Activated naive CD4-positive, alpha-beta T cell treated with Interleukin-2 at 50 U/mL for 16 hours (primary cell): ENCODE measurements at regions not wholly inside any gene's neighbourhood (a gene's known extent, or its start where the extent isn't known, plus 50 kb on each side); places are given as distances from the start of the nearest gene placed in this dataset.

Experiments
- DNase-seq: peaks from one replicate; pipeline ENCODE4 v3.0.0-alpha.2; 2020

DNA sequence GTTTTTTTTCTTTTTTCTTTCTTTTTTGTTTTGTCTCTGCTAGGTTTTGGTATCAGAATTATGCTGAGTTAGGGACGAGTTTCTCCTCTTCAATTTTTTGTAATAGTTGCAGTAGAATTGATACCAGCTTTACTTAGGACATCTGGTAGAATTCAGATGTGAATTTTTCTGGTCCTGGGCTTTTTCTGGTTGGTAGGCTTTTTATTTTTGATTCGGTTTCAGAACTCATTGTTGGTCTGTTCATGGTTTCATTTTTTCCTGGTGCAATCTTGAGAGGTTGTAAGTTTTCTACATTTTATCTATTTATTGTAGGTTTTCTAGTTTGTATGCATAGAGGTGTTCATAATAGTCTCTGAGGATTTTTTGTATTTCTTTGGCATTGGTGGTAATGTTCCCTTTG is 498.1 kb upstream of the CPEB2 start:
- no peak for DNase-seq

DNA sequence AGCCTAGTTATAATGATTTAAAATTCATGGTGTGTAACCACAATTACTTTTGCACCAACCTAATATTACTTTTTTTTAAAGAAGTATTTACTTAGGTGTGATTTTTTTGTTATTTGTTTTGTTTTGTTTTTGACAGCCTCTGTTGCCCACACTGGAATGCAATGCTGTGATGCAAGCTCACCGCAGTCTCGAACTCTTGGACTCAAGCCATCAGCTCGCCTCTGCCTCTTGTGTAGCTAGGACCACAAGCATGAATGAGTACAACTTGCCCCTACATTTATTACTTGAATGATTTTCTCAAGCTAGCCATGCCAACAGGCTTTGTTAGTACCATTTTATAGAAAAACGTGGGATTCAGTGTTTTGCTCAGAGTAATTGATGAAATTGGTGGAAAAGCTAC is 488.8 kb upstream of the CPEB2 start:
- DNase-seq: no peak

DNA sequence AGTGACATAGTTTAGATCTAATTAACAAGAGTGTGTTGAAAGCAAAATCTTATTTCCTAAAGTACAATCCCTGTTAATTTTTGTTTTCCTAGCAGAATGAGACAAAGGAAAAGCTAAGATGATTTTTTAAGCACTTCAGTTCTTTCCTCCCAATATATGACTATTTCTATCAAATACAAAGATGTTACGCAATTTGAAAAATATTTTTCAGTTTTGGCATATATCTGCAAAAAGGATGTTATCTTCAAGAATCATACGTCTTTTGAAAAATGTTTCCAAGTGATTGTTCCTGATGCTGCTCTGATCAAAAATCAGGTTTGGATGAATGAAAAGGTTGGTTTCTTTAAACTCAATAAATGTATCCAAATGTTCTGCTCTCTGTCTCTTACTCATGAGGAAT is 486.7 kb upstream of the CPEB2 start:
- no peak for DNase-seq

DNA sequence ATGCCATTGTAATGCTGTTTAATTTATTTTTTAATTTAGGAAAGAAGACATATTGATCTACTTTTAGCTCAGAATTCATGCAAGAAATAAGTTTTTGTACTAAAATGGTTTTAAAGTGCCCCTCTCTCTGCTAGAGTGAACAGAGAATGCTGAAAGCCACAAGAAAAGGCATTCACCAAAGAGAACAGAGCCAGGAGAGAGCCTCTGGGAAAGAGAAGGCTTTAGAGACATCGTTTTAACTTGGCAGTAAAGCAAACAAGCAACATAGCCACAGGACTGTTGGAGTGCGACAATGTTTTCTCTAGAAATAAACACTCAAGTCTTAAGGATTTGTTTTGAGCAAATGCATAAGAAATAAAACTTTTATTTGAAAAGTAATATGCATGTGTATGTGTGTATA is 484.1 kb upstream of the CPEB2 start:
- no peak for DNase-seq

DNA sequence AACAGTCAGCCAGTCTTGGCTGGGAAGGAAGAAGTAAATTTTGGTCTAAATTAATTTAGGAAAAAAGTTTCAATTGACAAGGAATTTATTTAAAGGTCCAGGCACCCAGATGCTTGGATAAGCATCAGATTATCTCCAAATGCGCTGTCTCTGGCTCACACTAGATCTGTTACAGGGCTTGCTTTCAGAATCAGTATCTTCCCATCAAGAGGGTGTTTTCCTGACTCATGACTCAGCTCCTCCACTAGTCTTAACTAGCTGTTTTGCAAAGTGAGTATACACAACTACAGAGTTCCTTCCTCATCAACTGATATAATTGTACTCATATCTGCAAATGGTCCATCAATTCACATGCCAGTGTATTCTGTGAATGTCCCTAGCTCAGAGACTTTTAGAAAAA is 482.1 kb upstream of the CPEB2 start:
- DNase-seq: no peak

DNA sequence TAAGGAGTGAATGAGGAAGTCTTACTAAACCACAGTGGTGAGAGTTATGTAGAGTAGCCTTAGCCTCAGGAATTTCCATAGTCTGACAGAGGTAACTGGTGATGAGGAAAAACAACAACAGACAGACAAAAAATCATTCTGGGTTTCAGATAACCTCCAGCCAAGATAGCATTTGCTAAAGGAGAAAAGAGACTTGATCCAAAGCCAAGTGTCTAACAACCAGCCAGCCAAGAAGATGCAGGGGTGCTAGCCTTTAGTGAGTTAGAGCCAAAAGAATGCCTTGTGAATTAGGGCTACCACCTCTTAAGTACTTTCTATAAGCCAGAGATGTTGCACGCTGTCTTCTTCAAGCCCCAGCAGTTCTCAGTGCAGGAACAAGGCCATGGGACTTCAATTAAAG is 478.0 kb upstream of the CPEB2 start:
- DNase-seq: no peak

DNA sequence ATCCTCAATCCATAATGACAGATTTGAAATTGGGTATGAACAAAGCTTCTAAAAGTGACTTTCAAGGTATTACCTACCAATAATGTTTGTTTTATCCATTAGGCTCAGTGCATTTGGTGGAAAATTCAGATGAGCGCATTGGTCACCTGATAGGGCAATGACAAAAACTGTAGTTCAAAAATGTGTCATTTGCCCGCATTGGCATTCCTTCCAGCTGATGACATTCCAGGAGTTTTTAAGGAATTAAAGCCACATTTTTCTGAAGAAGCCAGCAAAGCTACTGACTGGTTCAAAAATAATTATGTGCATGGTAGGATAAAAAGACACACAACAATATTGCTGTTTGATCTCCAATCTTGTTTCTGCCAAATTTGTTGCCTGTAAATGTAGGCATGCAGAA is 473.4 kb upstream of the CPEB2 start:
- no peak for DNase-seq

DNA sequence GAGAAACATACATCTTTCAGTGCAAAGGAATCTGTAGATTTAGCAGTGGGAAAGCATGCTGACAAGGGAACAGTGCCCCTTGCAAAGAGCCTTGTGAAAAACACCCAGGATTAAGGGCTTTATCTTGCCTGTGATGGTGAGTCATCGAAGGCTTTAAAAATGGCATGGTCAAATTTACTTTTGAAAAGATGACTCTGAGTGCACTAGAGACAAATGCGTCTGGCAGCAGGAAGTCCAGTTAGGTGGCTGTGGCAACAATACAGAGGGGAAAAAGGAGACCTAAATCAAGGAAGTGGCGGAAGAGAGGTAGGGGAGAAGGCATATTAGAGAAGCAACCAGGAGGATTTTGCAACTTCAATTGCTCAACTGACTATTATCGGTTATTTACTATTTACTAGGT is 472.6 kb upstream of the CPEB2 start:
- DNase-seq: no peak

DNA sequence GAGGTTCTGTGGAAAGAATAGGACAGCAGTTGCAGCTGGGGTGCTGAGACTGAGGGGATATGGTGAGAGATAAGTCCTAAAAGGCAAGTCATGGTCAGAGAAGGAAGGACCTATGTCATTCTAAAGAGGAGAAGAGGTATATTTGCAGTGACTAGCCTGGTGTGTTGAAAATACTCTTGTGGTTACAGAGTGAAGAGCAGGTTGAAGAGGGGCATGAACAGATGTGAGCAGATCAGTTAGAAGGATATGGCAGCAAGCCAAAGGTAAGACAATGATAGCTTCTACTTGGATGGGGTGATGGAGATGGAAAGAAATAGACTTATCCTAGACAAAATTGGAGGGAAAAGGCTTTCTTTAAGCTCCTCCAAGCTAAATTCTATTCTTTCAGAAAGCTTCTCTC is 469.8 kb upstream of the CPEB2 start:
- DNase-seq: no peak

DNA sequence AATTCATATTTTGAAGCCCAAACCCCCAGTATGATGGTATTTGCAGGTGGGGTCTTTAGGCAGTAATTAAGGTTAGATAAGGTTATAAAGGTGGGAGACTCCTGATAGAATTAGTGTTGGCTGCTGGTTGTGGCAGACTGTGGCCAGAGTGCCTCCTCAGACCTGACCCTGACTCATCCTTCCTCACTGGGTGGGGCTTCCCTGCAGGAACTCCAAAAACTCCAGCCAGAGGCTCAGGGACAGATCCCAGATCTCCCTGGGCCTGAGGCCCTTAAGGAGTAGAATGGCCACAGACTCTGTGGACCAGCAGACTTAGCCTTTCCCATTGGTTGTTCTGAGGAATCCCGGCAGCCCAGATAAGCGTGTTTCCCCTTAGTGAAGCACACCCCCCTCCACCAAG is 463.0 kb upstream of the CPEB2 start:
- no peak for DNase-seq

DNA sequence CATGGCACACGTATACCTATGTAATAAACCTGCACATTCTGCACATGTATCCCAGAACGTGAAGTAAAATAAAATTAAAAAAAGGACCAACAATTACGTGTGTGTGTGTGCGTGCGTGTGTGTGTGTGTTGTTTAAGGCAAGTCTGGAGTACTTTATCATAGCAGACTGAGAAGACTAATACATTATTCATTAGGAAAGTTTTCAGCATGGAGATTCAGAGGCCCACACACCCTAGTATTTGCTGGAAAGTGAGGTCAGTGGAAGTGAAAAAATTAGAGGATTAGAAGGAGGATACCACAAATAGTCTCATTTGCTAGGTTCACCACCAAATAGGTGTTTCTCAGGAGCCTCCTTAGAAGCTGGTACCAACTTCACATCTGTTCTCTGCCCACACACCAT is 457.1 kb upstream of the CPEB2 start:
- no peak for DNase-seq

DNA sequence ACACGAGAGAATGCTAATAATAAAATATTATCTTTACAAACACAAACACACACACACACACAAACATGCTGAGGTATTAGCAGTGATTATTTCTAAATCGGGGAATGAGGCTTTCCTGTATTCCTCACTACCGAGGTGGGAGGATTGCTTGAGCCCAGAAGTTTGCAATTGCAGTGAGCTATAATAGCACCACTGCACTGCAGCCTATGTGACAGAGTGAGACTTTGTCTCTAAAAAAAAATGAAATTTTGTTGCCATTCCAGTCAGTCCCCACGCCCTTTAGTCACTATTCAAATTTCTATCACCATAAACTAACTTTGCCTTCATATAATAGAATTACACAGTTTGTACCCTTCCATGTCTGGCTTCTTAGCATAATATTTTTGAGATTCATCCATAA is 456.5 kb upstream of the CPEB2 start:
- DNase-seq: no peak

DNA sequence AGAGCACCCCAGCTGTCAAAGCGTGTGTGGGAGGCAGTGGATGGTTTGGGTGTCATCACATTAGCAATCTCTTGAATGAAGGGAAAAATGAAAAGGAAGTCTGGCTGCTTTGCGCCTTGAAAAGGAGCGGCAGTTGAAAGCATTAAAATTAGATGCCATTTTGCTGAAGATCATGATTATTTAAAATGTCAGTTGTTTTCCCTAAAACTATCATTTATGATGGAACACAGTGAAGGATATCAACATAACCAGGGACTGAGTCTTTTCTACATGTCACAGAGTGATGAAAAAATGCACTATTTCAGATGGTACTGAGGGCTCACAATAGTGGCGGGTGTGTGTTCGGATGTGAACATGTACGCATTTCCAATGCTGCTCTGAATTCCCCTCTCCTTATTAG is 450.2 kb upstream of the CPEB2 start:
- no peak for DNase-seq

DNA sequence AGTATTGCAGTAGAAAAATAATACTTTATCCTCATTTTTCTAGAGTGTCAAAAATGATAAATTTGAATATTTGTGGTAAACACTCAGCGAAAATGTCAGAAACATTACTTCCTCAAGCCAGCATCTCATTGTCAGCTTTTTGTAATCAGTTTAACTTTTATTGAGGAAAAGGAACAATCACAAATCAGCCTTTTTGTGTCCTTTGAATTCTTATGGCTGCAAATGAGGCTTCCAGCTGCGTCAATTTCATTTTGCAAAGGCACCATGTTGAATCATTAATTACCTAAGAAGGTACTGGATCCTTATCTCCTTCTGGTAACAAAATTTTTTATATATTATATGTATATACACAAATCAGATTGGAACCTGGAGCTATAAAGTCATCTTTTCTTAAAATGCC is 442.6 kb upstream of the CPEB2 start:
- DNase-seq: no peak

DNA sequence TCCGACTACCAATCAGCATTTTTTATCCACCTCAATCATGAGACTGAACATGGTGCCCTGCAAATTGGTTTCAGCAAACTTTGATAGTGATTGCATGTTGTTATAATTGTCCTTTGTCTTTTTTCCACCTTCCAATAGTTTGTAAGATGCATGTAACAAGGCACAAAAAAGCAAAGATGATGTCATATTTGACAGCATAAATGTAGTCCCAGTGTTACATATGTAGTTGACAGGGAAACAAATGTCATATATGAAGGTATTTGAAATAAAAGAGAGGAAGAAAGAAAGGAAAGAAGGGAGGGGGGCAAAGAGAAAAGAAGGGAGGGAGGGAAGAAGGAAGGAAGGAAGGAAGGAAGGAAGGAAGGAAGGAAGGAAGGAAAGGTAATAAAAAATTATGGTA is 441.7 kb upstream of the CPEB2 start:
- DNase-seq: no peak

DNA sequence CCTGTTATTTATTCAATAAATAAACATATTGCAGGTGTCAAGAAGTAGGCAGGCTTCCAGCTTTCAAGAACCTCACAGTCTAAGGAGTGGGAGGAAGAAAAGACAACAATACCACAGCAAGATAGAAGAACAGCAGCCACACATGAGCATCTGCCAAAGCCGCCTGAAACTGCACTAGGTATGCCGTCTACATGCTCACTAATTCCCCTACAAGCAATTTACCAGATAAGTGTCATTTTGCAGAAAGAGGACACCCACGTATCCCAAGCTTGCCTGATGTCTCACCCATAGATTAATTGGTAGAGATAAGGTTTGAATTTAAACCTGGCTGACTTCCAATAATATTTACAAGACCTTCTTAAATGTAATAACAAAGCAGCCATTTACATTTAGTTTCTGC is 439.4 kb upstream of the CPEB2 start:
- DNase-seq: no peak

DNA sequence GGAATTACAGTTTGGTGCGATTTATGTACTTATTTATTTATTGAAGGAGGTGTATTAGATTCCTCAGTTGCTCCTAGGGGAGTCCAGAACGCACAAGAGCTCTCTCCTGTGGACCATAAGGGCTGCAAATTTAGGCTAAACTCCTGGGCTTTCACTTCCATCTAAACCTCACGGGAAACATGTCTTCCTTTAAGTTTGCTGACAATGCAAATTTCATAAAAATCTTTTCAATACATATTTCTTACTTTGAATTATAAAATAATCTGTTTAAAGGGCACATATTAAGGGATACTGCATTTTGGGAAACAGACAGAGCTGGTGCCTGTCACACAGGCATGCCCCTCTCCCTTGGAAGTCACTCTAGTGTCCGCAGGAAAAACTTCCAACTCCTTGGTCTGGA is 438.0 kb upstream of the CPEB2 start:
- no peak for DNase-seq

DNA sequence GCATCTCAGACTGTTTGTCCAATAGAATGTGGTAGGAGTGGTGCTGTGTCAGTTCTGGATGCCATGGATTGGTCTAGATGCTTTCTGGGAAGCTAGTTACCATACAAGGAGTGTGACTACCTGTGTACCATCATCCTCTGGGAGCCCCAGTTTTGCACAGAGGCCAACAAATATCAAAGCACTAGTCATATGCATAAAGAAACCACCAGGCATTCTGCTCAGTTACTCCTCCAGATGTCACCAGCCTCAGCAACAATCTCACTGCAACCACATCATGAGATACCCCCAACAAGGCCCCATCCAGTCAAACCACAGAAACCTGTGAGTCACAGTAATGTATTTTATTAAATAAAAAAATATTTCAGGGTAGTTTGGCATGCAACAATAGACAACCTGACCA is 435.8 kb upstream of the CPEB2 start:
- no peak for DNase-seq

DNA sequence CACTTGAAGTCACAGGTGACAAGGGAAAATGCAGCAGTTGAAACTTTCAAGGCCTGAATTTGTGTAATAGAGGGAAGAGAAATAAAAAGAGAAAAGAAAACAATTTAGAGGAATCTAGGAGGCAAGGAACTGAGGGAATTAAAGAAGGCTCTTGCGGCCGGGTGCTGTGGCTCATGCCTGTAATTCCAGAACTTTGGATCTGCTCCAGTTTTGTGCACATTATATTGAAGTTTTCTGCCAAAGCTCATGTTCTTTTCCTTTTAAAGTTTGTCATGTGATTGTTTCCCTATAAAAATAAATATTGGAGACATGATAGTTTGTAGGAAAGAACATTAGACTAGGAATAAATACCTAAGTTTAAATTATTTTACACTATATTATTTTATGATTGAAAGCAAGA is 433.9 kb upstream of the CPEB2 start:
- no peak for DNase-seq

DNA sequence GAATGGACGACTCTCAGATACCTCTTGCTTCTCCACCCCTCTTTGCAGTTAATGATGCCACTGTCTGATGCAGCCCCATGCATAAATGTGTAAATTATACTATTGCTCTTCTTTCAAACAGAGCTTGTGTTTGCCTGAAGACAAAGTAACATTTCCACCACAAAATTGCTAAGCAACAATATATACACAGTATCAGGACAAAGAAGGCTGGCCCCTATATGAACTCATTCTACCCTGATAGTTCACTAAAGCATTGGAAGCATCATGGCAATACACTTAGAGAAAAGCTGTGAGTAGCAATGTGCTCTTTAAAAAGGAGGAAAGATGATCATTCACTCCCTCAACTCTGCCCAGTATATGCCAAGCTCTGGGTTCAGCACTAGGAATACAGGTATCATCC is 427.0 kb upstream of the CPEB2 start:
- no peak for DNase-seq

DNA sequence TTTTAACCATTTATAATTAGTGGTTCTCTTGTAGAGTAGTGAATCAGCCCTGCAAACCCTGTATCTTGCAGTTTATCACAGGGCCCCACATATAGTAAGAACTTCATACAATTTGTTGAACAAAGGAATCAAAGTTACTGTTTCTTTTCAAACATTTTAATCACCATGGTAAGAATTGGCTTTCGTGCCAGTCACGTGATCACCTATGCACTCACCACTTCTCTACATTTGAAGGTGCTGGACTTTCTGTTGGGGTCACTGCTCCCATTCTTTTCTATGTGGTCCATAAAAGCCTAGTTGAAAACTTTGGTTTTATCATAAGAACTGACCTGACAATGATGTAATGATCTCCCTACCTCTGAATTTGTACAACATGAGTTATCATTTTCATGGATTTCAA is 426.4 kb upstream of the CPEB2 start:
- DNase-seq: no peak

DNA sequence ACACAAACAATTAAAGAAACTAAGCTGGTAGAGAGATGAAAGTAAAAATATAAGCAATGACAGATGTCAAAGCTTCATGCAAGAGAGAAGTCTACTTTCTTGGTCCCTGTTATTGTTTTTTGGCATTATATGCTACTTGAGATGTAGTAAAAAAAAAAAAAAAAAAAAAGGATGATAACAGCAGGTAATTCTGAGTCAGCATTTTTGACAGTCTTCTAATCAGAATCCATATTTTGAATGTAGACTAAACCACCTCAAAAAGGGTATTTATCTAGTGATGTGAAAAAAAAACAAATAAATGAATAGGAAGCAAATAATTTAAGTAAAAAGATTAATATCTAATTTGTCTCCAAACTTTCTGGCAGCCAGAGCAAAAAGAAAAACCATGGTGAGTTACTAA is 422.2 kb upstream of the CPEB2 start:
- no peak for DNase-seq

DNA sequence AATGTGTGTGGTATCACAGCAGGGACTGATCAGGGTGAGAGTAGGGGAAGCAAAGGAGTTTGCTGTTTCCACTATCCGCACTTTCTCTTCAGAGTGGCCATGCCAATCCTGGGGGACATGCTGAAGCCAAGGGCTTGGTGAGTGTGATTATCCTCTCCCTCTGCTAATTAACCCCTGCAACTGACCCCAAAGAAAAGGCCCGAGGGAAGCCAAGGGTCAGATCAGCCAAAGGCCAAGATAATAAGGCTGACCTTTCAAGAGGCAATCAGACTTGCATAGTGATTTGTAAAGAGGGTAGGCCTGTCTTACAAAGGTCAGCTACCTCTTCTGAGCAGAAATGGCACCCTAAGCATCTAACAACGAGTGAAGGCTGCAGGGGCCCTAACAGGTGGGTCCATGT is 420.5 kb upstream of the CPEB2 start:
- DNase-seq: no peak

DNA sequence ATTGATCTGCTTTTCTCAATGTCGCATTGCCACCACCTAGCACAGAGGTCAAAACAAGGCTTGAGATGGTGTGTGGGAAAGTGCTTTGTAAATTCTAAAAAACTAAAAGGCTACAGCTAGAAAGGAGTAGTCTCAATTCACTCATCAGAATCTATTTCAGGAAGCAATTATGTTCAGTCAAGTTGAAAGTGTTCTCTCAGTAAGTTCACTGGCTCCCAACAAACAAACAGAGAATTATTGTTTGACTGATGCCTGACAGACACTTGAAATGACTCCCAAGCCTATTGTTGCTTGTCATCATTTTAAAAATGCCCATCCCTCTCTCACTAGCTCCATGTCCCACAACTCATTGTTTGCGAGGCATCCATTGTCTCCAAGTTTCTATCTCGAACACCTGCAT is 419.6 kb upstream of the CPEB2 start:
- no peak for DNase-seq

DNA sequence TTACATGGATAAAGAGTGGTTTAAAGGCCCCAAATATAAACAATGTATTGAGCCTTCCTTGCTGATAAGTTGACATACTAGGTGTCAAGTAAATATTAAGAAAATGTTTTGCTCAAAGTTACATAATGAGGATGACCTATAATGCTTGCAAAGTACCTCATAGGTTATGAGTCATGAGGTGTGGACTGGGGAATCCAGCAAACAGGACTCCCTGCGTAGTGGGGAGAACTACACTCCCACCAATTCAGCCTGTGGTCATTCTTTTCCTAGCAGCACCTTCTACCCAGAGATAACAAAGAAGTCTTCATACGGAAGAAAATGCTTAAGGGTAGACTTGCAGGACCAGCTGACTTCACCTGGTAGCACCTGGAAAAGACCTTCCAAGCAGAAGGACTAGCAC is 418.9 kb upstream of the CPEB2 start:
- no peak for DNase-seq

DNA sequence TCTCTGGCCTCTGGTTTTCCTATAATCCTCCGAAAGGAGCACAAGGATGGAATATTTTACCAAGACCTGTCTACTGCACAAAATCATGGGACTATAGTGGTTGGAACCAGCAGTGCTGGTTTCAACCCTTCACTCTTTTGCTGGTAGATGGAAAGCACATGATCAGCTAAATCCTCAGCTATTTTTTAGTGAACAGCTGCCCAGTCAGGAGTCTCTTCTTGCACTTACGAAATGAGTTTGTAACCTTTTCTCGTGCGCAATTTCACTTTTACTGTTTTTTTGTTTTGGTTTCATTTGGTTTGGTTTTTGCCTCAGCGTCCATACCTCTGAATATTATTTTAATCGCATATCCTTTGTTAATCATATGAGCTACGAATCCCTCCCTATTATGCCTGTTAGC is 418.5 kb upstream of the CPEB2 start:
- DNase-seq: no peak

DNA sequence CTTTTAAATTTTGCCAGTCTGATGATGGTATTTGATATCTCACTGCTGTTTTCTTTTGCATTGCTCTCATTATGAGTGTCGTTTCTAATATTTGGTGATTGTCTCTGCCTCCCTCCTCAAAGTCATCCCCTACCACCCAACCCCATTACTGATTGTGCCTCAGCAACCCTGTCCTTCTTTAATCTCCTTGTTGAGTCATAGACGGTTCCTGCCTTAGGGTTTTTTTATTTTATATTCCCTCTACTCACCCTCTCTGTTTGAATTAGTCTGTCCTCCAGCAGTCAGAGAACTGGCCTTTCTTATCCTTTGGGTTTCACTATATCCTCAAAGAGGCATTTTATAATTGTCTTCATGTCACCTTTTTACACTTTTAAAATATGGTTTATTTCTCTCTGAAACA is 409.3 kb upstream of the CPEB2 start:
- DNase-seq: no peak
